MM.1S (cell line): ENCODE measurements at regions not wholly inside any gene's neighbourhood (a gene's known extent, or its start where the extent isn't known, plus 50 kb on each side); places are given as distances from the start of the nearest gene placed in this dataset.

Experiments
- DNase-seq: peaks from one replicate; pipeline ENCODE4 v3.0.0-alpha.2; 2015
- H2AFZ ChIP-seq: fragments of 300-600 bp; sonication (generic); 2 replicates; pipeline ENCODE4 v1.6.0; 2016; ENCODE audit warnings: antibody characterized with exemption, low read length
- H3F3A ChIP-seq: fragments of 300-600 bp; sonication (generic); 2 replicates; pipeline ENCODE4 v1.6.1; 2016; ENCODE audit warnings: mild to moderate bottlenecking, antibody characterized with exemption, low read length, moderate library complexity, mixed read lengths; ENCODE audit not compliant: insufficient read depth
- H3K27ac ChIP-seq: fragments of 300-600 bp; sonication (generic); 2 replicates; pipeline ENCODE4 v1.5.1; 2016; ENCODE audit warnings: mild to moderate bottlenecking, low read length
- H3K27me3 ChIP-seq: fragments of 300-600 bp; sonication (generic); replicated peaks from 2 replicates; pipeline ENCODE4 v1.6.0; 2016; ENCODE audit warnings: low read length; ENCODE audit not compliant: insufficient read depth
- H3K36me3 ChIP-seq: fragments of 300-600 bp; sonication (generic); replicated peaks from 2 replicates; pipeline ENCODE4 v1.6.1; 2016; ENCODE audit warnings: mild to moderate bottlenecking, low read length, mixed read lengths; ENCODE audit not compliant: insufficient read depth
- H3K4me1 ChIP-seq: fragments of 300-600 bp; sonication (generic); 2 replicates; pipeline ENCODE4 v1.6.1; 2016; ENCODE audit warnings: low read length, mixed read lengths
- H3K4me2 ChIP-seq: fragments of 300-600 bp; sonication (generic); 2 replicates; pipeline ENCODE4 v1.6.0; 2016; ENCODE audit warnings: low read depth, low read length
- H3K4me3 ChIP-seq: fragments of 300-600 bp; sonication (generic); 2 replicates; pipeline ENCODE4 v1.5.1; 2016; ENCODE audit warnings: low read length, mixed read lengths
- H3K79me2 ChIP-seq: fragments of 300-600 bp; sonication (generic); 2 replicates; pipeline ENCODE4 v1.6.1; 2016; ENCODE audit warnings: mixed run types, low read length, mixed read lengths
- H3K9ac ChIP-seq: fragments of 300-600 bp; sonication (generic); 2 replicates; pipeline ENCODE4 v1.6.1; 2016; ENCODE audit warnings: low read length, mixed read lengths
- H3K9me2 ChIP-seq: fragments of 300-600 bp; sonication (generic); replicated peaks from 2 replicates; pipeline ENCODE4 v1.6.1; 2016; ENCODE audit warnings: mild to moderate bottlenecking, low read length, mixed read lengths; ENCODE audit not compliant: insufficient read depth
- H3K9me3 ChIP-seq: fragments of 300-600 bp; sonication (generic); replicated peaks from 2 replicates; pipeline ENCODE4 v1.6.1; 2016; ENCODE audit warnings: mild to moderate bottlenecking, low read length, mixed read lengths; ENCODE audit not compliant: insufficient read depth
- H4K20me1 ChIP-seq: fragments of 300-600 bp; sonication (generic); 2 replicates; pipeline ENCODE4 v1.6.1; 2016; ENCODE audit warnings: mild to moderate bottlenecking, low read length, moderate library complexity, mixed read lengths; ENCODE audit not compliant: insufficient read depth
- CTCF ChIP-seq: fragments of 300-600 bp; sonication (generic); IDR thresholded peaks from 2 replicates; pipeline ENCODE4 v1.5.1; 2016; ENCODE audit warnings: antibody characterized with exemption, low read length, mixed read lengths
- EZH2 ChIP-seq: fragments of 300-600 bp; sonication (generic); optimal IDR thresholded peaks from 2 replicates; pipeline ENCODE3; 2017; ENCODE audit warnings: low read depth, mild to moderate bottlenecking, antibody characterized with exemption, low read length, mixed read lengths
- EZH2phosphoT487 ChIP-seq: fragments of 300-600 bp; sonication (generic); IDR thresholded peaks from 2 replicates; pipeline ENCODE4 v1.6.1; 2018; ENCODE audit warnings: antibody characterized with exemption, low read length

GRCh38 chr4:4592414-4592813, 50.6 kb upstream of the STX18 start:
- no peaks in the 10 kb centered on the region for H3K79me2 ChIP-seq
- H3K27me3 ChIP-seq, result no peaks in the 10 kb centered on the region
- TF ChIP-seq CTCF (no peak), EZH2phosphoT487 (no peak), EZH2 (no peak)
- DNase-seq, result no peak
- H3K9me2 ChIP-seq, result no peaks in the 10 kb centered on the region
- H3K9me3 ChIP-seq, result no peaks in the 10 kb centered on the region
- H3K4me3 ChIP-seq, result no peak overlapping the region
- H2AFZ ChIP-seq, result no peak overlapping the region
- H4K20me1 ChIP-seq, result no peaks in the 10 kb centered on the region
- H3K9ac ChIP-seq, result no peak overlapping the region
- H3K4me2 ChIP-seq, result no peak overlapping the region
- H3K4me1 ChIP-seq, result no peaks in the 10 kb centered on the region
- no peak overlapping the region for H3K27ac ChIP-seq
- H3K36me3 ChIP-seq, result no peaks in the 10 kb centered on the region
- no peaks in the 10 kb centered on the region for H3F3A ChIP-seq
